WTC11 (cell line): ENCODE measurements at regions not wholly inside any gene's neighbourhood (a gene's known extent, or its start where the extent isn't known, plus 50 kb on each side); places are given as distances from the start of the nearest gene placed in this dataset.

ENCODE experiments used
- ATAC-seq: fragments of 200-7000 bp; cut with Tn5 transposase; 2 replicates; pipeline ENCODE4 v1.10.0; 2021; ENCODE audit warnings: mild to moderate bottlenecking, moderate library complexity
- CTCF ChIA-PET: fragments of 300-600 bp; sonication (Branson Sonifier 250); formaldehyde crosslinking; loops from one replicate; lab custom pipeline; 2021; ENCODE audit warnings: antibody characterized with exemption; lab: Charles Lee
- POLR2A ChIA-PET: fragments of 350-600 bp; sonication (Branson Sonifier 250); formaldehyde crosslinking; loops from one replicate; lab custom pipeline; 2021; ENCODE audit warnings: antibody characterized with exemption; lab: Charles Lee
- DNase-seq: peaks from one replicate; pipeline ENCODE4 v3.0.0; 2021; ENCODE audit warnings: low spot score
- H3K27ac Mint-ChIP-seq: 2 replicates; pipeline ENCODE4 v1.8.0; 2021; ENCODE audit warnings: mixed read lengths
- H3K27me3 Mint-ChIP-seq: 2 replicates; pipeline ENCODE4 v1.8.0; 2021; ENCODE audit warnings: low read depth, mild to moderate bottlenecking, moderate library complexity, mixed read lengths
- H3K36me3 Mint-ChIP-seq: 2 replicates; pipeline ENCODE4 v1.8.0; 2021; ENCODE audit warnings: mixed read lengths
- H3K4me1 Mint-ChIP-seq: 2 replicates; pipeline ENCODE4 v1.8.0; 2022; ENCODE audit warnings: mixed read lengths
- H3K4me3 Mint-ChIP-seq: 2 replicates; pipeline ENCODE4 v1.8.0; 2021; ENCODE audit warnings: mild to moderate bottlenecking, moderate library complexity, mixed read lengths
- H3K9me3 Mint-ChIP-seq: 2 replicates; pipeline ENCODE4 v1.8.0; 2021; ENCODE audit warnings: mixed read lengths
- CDX4 ChIP-seq: fragments of 250-450 bp; sonication (Bioruptor Pico); IDR thresholded peaks from 2 replicates; pipeline ENCODE4 v1.9.0; 2021; ENCODE audit warnings: moderate library complexity, mild to moderate bottlenecking, inconsistent platforms, borderline replicate concordance
- CREM ChIP-seq: sonication (generic); formaldehyde crosslinking; IDR thresholded peaks from 2 replicates; pipeline ENCODE4 v1.8.1; 2022; ENCODE audit warnings: mild to moderate bottlenecking, missing genetic modification reagents, moderate library complexity
- EMX1 ChIP-seq: fragments of 250-450 bp; sonication (Bioruptor Pico); IDR thresholded peaks from 2 replicates; pipeline ENCODE4 v1.8.0; 2021; ENCODE audit warnings: mild to moderate bottlenecking
- ERG ChIP-seq: fragments of 250-450 bp; sonication (Bioruptor Pico); IDR thresholded peaks from 2 replicates; pipeline ENCODE4 v1.8.0; 2021; ENCODE audit warnings: mild to moderate bottlenecking
- HMGXB4 ChIP-seq: sonication (generic); formaldehyde crosslinking; IDR thresholded peaks from 2 replicates; pipeline ENCODE4 v1.8.1; 2023; ENCODE audit warnings: mild to moderate bottlenecking, moderate library complexity, missing genetic modification reagents
- MLX ChIP-seq: sonication (generic); formaldehyde crosslinking; IDR thresholded peaks from 2 replicates; pipeline ENCODE4 v1.8.1; 2023; ENCODE audit warnings: mild to moderate bottlenecking, missing genetic modification reagents, moderate library complexity
- NFYB ChIP-seq: sonication (generic); formaldehyde crosslinking; conservative IDR thresholded peaks from 2 replicates; pipeline ENCODE4 v1.8.0; 2022; ENCODE audit warnings: low read depth, missing genetic modification reagents
- PREB ChIP-seq: sonication (generic); formaldehyde crosslinking; IDR thresholded peaks from 2 replicates; pipeline ENCODE4 v1.8.1; 2022; ENCODE audit warnings: mild to moderate bottlenecking, missing genetic modification reagents, moderate library complexity, borderline replicate concordance
- PRRX2 ChIP-seq: fragments of 250-450 bp; sonication (Bioruptor Pico); IDR thresholded peaks from 2 replicates; pipeline ENCODE4 v1.8.0; 2021; ENCODE audit warnings: mild to moderate bottlenecking
- RELA ChIP-seq: sonication (generic); formaldehyde crosslinking; IDR thresholded peaks from 2 replicates; pipeline ENCODE4 v1.8.1; 2022; ENCODE audit warnings: missing genetic modification reagents, mild to moderate bottlenecking, borderline replicate concordance
- SP1 ChIP-seq: sonication (generic); formaldehyde crosslinking; conservative IDR thresholded peaks from 2 replicates; pipeline ENCODE4 v1.8.1; 2022; ENCODE audit warnings: missing genetic modification reagents
- TCF7 ChIP-seq: sonication (generic); formaldehyde crosslinking; IDR thresholded peaks from 2 replicates; pipeline ENCODE4 v1.8.0; 2022; ENCODE audit warnings: mild to moderate bottlenecking, low read depth, missing genetic modification reagents, moderate library complexity
- ZBTB43 ChIP-seq: sonication (generic); formaldehyde crosslinking; IDR thresholded peaks from 2 replicates; pipeline ENCODE4 v1.8.1; 2023; ENCODE audit warnings: mild to moderate bottlenecking, missing genetic modification reagents
- ZMAT4 ChIP-seq: fragments of 250-450 bp; sonication (Bioruptor Pico); IDR thresholded peaks from 2 replicates; pipeline ENCODE4 v1.9.0; 2021; ENCODE audit warnings: mild to moderate bottlenecking
- ZNF263 ChIP-seq: sonication (generic); formaldehyde crosslinking; IDR thresholded peaks from 2 replicates; pipeline ENCODE4 v1.8.1; 2022; ENCODE audit warnings: low read depth, mild to moderate bottlenecking, moderate library complexity, missing genetic modification reagents
- ZNF396 ChIP-seq: fragments of 250-450 bp; sonication (Bioruptor Pico); IDR thresholded peaks from 2 replicates; pipeline ENCODE4 v1.8.0; 2021; ENCODE audit warnings: mild to moderate bottlenecking, moderate library complexity, borderline replicate concordance
- ZNF423 ChIP-seq: fragments of 250-450 bp; sonication (Bioruptor Pico); IDR thresholded peaks from 2 replicates; pipeline ENCODE4 v2.1.2; 2022; ENCODE audit warnings: mild to moderate bottlenecking, moderate library complexity
- ZNF532 ChIP-seq: fragments of 250-450 bp; sonication (Bioruptor Pico); IDR thresholded peaks from 2 replicates; pipeline ENCODE4 v1.9.0; 2021; ENCODE audit warnings: mild to moderate bottlenecking, borderline replicate concordance

- TF ChIP-seq NFYB (CRISPR knock-in tag) (no peak), ZNF263 (CRISPR knock-in tag) (no peak), CREM (CRISPR knock-in tag) (no peak)
These were observed 168.7 kb downstream of the ABCC12 start (continued) for GRCh38 chr16:47987136-47987535.

- DNase-seq = no peak
- Mint-ChIP-seq H3K27me3 (peaks cover 7% of the 10 kb centered on the region), H3K36me3 (peaks cover 14% of the 10 kb centered on the region)
- TF ChIP-seq RELA (CRISPR knock-in tag) (no peak), ZNF423 (CRISPR knock-in tag) (0 out of 2 replicates have a peak, but pooled peaks have one; percentile 19)
- TF ChIP-seq, all 79 proteins: peak for 1
- Mint-ChIP-seq H3K4me3 (no peak overlapping the region), H3K27ac (no peak overlapping the region), H3K9me3 (peaks cover 23% of the 10 kb centered on the region), H3K4me1 (peaks cover 15% of the 10 kb centered on the region)
- ChIA-PET POLR2A (no interaction called here), CTCF (interaction anchor here (0.9 to 1.4 kb wide), 2 partner anchors 9 to 16 kb away, joined by 3 read pairs; no protein-coding TSS in a partner anchor)
- ATAC-seq = no peak
These were observed 169.8 kb downstream of the ABCC12 start for GRCh38 chr16:47986031-47986430.

- peaks cover 15% of the 10 kb centered on the region for H3K4me1 Mint-ChIP-seq
- no peak for TF ChIP-seq CDX4 (CRISPR knock-in tag)
- TF ChIP-seq ERG (CRISPR knock-in tag) = no peak
- no peak for TF ChIP-seq ZBTB43 (CRISPR knock-in tag)
- no peak for TF ChIP-seq PREB
- TF ChIP-seq RELA (CRISPR knock-in tag) = no peak
- TF ChIP-seq MLX (CRISPR knock-in tag) = no peak
- TF ChIP-seq EMX1 (CRISPR knock-in tag) = no peak
- no peak for TF ChIP-seq ZNF396
- no peak for TF ChIP-seq HMGXB4 (CRISPR knock-in tag)
- TF ChIP-seq ZMAT4 = no peak
- TF ChIP-seq ZNF532 (CRISPR knock-in tag) = no peak
- no peak for TF ChIP-seq TCF7 (CRISPR knock-in tag)
- no peak for TF ChIP-seq SP1 (CRISPR knock-in tag)
- TF ChIP-seq PRRX2 = no peak
These were observed 171.1 kb downstream of the ABCC12 start for GRCh38 chr16:47984669-47985068.

More at GRCh38 chr16:47984669-47985068, 171.1 kb downstream of the ABCC12 start:
- CTCF ChIA-PET = no interaction called here
- ATAC-seq (no peak), DNase-seq (no peak)
- no peak overlapping the region for H3K27ac Mint-ChIP-seq
- no peak overlapping the region for H3K4me3 Mint-ChIP-seq
- POLR2A ChIA-PET = no interaction called here
- H3K36me3 Mint-ChIP-seq = peaks cover under 1% of the 10 kb centered on the region; the same call in 1 of the 2 replicates
- peaks cover 7% of the 10 kb centered on the region for H3K27me3 Mint-ChIP-seq
- peaks cover 9% of the 10 kb centered on the region for H3K9me3 Mint-ChIP-seq
